ENCODE measurements at regions not wholly inside any gene's neighbourhood (a gene's known extent, or its start where the extent isn't known, plus 50 kb on each side); places are given as distances from the start of the nearest gene placed in this dataset.

GRCh38 chr2:30048636-30049175, 98.1 kb upstream of the YPEL5 start:
- DNase-seq (ENCODE audit: low spot score): no peak

DNA sequence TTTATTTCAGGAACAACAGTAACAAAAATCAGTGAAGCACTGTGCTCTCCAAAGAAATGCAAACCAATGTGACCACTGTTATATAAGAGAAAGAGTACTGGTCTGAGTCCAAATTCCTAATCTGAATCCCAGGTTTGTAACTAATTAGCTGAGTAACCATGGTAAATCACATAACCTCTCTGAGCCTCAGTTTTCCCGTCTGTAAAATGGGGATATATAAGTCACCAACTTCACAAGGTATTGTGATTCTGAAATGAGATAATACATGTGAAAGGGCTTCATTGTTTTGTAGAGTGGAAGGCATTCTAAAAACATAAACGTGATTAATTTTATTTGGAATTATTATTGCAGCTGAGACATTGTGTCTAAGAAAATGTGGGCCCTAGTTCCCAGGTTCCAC, 91.3 kb upstream of the YPEL5 start:
- no peak for DNase-seq (ENCODE audit: low spot score)

DNA sequence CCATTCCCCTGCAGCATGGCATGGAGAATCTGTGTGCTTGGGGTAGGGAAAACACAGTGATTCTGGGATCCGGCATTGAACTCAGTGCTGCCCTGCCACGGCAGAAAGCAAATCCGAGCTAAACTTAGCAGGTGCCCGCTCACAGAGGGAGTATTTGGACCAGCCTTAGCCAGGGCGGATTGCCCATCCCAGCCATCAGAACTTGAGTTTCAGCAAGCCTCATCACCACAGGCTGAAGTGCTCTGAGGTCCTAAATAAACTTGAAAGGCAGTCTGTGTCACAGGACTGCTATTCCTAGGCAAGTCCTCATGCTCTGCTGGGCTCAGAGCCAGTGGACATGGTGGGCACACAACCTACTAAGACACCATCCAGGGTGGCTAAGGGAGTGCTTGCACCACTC, 86.2 kb upstream of the YPEL5 start:
- DNase-seq (ENCODE audit: low spot score): no peak

- no peak for DNase-seq (ENCODE audit: low spot score)
Observed at GRCh38 chr2:30068067-30068466, 78.7 kb upstream of the YPEL5 start.

DNA sequence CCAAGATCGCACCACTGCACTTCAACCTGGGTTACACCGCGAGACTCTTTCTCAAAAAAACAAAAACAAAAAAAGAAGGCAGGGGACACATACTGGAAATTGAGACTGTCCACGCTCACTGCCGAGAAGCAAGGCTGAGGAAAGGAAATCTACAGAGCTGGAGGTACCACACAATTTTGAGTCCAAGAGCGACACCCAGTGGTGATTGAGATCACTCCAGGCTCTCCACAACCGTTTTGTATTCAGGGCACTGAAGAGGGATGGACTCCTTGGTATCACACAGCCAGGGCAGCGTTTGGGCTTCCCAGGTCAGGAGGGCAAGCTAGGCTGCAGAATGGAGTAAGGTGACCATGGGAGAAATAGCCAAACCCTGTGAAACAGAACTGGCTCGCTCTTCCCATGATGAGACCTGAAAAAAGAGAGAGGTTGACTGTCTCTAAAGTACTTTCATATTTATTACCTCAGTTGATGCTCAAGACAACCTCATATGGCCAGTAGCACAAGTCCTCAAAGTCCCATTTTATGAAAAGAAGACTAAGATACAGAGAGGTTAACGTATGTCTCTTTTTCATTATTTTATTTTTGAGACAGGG, 74.5 kb upstream of the YPEL5 start:
- DNase-seq (ENCODE audit: low spot score): peak; percentile 71

GRCh38 chr2:30073523-30073922, 73.3 kb upstream of the YPEL5 start:
- DNase-seq (ENCODE audit: low spot score): no peak

DNA sequence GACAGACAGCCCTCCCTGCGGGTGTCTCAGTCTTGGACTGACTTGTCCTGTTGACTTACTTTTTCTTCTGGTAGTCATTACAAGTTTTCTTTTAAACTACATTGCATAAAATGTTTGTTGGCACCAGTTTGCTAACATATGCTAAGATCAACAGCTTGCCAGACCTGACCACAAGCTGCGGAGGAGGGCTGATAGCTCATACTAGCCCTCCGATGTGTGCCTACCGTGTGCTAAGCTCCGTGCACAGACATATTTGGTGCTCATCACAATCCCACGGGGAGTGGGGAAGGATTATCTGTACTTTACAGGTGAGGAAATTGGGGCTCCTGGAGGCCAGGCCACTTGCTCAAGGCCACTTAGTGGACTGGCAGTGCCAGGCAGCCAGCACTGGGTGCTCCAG, 72.8 kb upstream of the YPEL5 start:
- DNase-seq (ENCODE audit: low spot score): no peak

DNA sequence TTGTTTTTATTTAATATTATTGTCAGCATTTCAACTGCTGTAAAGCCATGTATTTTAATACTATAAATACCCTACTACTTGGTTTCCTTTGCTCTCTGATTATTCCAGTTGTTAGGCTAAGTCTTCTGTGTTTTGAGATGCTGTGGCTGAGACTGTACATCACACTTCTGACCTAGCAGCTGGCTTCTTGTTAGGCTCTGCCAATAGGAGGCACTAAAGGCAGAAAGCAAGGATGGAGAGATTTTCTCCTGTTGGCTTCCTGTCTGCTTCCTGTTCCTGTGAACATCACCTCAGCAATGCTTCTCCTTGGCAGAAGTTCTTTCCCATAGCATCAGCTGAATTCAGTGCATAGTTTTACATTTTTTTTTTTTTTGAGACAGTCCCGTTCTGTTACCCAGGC, 68.3 kb upstream of the YPEL5 start:
- no peak for DNase-seq (ENCODE audit: low spot score)

DNA sequence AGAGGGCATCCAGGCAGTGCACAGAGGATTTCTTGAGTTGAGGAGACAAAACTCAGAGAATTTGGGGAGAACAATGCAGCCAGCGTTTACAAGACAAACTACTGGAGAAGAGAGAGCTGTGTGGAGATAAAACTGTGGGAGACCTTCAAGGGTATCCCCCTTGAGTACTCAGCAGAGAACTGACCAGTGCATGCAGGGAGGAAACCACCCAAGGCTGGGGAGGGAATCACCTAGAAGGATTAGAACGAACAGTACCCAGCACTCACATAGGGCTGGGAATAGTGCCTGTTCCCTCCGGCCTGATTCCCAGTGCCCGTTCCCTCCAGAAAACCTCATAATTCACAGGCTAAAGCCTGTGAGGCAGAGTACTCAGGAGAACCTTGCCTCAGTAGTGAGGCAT, 61.9 kb upstream of the YPEL5 start:
- no peak for DNase-seq (ENCODE audit: low spot score)

GRCh38 chr2:30089171-30089570, 57.6 kb upstream of the YPEL5 start:
- no peak for DNase-seq (ENCODE audit: low spot score)

- DNase-seq (ENCODE audit: low spot score): no peak
Observed at GRCh38 chr2:30095402-30095801, 51.4 kb upstream of the YPEL5 start.

- no peak for DNase-seq (ENCODE audit: low spot score)
Observed at GRCh38 chr2:30096451-30096850, 50.4 kb upstream of the YPEL5 start.

All from activated CD4-positive, alpha-beta T cell treated with anti-CD3 and anti-CD28 coated beads, Interleukin-2, Interleukin-4, amounts not matched to agents 100 ng/mL and 50 ng/mL, durations not matched to agents 16 hours and 8 hours (primary cell).